ENCODE measurements at regions not wholly inside any gene's neighbourhood (a gene's known extent, or its start where the extent isn't known, plus 50 kb on each side); places are given as distances from the start of the nearest gene placed in this dataset.

GRCh38 chr9:88326936-88327335 lies 61.3 kb upstream of the SPIN1 start:
- WGBS, result 98% methylated on average over 2 of the region's 2 CpGs
- H3K36me3 ChIP-seq, result no peaks in the 10 kb centered on the region
- no peaks in the 10 kb centered on the region for H3K4me1 ChIP-seq (replicated peaks)
- H3K27me3 ChIP-seq (replicated peaks; ENCODE audit: insufficient read depth), result no peaks in the 10 kb centered on the region
- H3K27ac ChIP-seq, result no peak overlapping the region
- no peaks in the 10 kb centered on the region for H3K9me3 ChIP-seq
- intact Hi-C loops (cut with DNase I), result no loop called here
- H3K4me3 ChIP-seq, result no peak overlapping the region
- TF ChIP-seq POLR2AphosphoS5 (IDR thresholded peaks at IDR 0.05), result no peak
- TF ChIP-seq POLR2A (IDR thresholded peaks at IDR 0.05), result no peak
- TF ChIP-seq, protein P1, sequence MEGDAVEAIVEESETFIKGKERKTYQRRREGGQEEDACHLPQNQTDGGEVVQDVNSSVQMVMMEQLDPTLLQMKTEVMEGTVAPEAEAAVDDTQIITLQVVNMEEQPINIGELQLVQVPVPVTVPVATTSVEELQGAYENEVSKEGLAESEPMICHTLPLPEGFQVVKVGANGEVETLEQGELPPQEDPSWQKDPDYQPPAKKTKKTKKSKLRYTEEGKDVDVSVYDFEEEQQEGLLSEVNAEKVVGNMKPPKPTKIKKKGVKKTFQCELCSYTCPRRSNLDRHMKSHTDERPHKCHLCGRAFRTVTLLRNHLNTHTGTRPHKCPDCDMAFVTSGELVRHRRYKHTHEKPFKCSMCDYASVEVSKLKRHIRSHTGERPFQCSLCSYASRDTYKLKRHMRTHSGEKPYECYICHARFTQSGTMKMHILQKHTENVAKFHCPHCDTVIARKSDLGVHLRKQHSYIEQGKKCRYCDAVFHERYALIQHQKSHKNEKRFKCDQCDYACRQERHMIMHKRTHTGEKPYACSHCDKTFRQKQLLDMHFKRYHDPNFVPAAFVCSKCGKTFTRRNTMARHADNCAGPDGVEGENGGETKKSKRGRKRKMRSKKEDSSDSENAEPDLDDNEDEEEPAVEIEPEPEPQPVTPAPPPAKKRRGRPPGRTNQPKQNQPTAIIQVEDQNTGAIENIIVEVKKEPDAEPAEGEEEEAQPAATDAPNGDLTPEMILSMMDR (IDR thresholded peaks at IDR 0.05), result no peak
- DNase-seq (ENCODE audit: low spot score), result no peak

DNA sequence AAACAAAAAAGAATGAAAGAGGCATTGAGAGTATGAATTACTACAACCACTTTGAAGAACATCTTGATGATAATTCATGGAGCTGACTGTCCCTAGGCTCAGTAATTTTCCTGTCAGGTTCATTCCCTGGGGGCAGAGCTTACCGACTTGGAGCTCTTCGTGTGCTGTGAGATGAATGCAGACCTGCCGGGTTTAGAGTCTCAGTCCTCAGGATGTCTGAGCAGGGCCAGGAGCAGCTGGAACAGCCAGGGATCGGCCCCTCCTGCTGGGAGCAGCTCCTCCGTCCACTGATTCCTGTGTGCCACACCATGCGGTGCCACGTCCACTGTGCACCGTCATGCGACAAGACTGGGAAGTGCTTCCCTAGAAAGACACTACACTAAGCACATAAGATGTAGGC lies 62.2 kb upstream of the SPIN1 start:
- Histone ChIP-seq H3K9me3 (no peaks in the 10 kb centered on the region), H3K27ac (no peak overlapping the region), H3K27me3 (replicated peaks; ENCODE audit: insufficient read depth) (no peaks in the 10 kb centered on the region), H3K36me3 (no peaks in the 10 kb centered on the region), H3K4me3 (no peak overlapping the region), H3K4me1 (replicated peaks) (no peaks in the 10 kb centered on the region)
- no peak for DNase-seq (ENCODE audit: low spot score)
- intact Hi-C loops (cut with DNase I), result no loop called here
- 74% methylated on average over 9 of the region's 9 CpGs for WGBS
- TF ChIP-seq POLR2A (IDR thresholded peaks at IDR 0.05) (no peak), POLR2AphosphoS5 (IDR thresholded peaks at IDR 0.05) (no peak)
- TF ChIP-seq, protein P1 (IDR thresholded peaks at IDR 0.05), result no peak

GRCh38 chr9:88322906-88323566 lies 65.2 kb upstream of the SPIN1 start:
- 79% methylated on average over 4 of the region's 4 CpGs for WGBS
- DNase-seq (ENCODE audit: low spot score), result no peak
- intact Hi-C loops (cut with DNase I), result no loop called here

GRCh38 chr9:88321764-88322163 lies 66.5 kb upstream of the SPIN1 start:
- TF ChIP-seq POLR2AphosphoS5 (IDR thresholded peaks at IDR 0.05), result no peak
- TF ChIP-seq POLR2A (IDR thresholded peaks at IDR 0.05), result no peak
- TF ChIP-seq, protein P1 (IDR thresholded peaks at IDR 0.05), result no peak
- Histone ChIP-seq H3K27me3 (replicated peaks; ENCODE audit: insufficient read depth) (no peaks in the 10 kb centered on the region), H3K36me3 (no peaks in the 10 kb centered on the region), H3K9me3 (no peaks in the 10 kb centered on the region), H3K4me1 (replicated peaks) (no peaks in the 10 kb centered on the region), H3K27ac (no peak overlapping the region), H3K4me3 (no peak overlapping the region)
- 91% methylated on average over 4 of the region's 4 CpGs for WGBS
- DNase-seq (ENCODE audit: low spot score), result no peak
- intact Hi-C loops (cut with DNase I), result no loop called here

More at GRCh38 chr9:88322906-88323566, 65.2 kb upstream of the SPIN1 start:
- H3K27me3 ChIP-seq (replicated peaks; ENCODE audit: insufficient read depth), result no peaks in the 10 kb centered on the region
- no peaks in the 10 kb centered on the region for H3K4me1 ChIP-seq (replicated peaks)
- TF ChIP-seq POLR2AphosphoS5 (IDR thresholded peaks at IDR 0.05), result no peak
- TF ChIP-seq POLR2A (IDR thresholded peaks at IDR 0.05), result no peak
- TF ChIP-seq, protein P1 (IDR thresholded peaks at IDR 0.05), result no peak
- H3K9me3 ChIP-seq, result no peaks in the 10 kb centered on the region
- no peak overlapping the region for H3K4me3 ChIP-seq
- H3K27ac ChIP-seq, result no peak overlapping the region
- H3K36me3 ChIP-seq, result no peaks in the 10 kb centered on the region

- no peaks in the 10 kb centered on the region for H3K9me3 ChIP-seq
- TF ChIP-seq POLR2A (IDR thresholded peaks at IDR 0.05) (no peak), POLR2AphosphoS5 (IDR thresholded peaks at IDR 0.05) (no peak)
- TF ChIP-seq, protein P1 (IDR thresholded peaks at IDR 0.05), result no peak
- no peak overlapping the region for H3K4me3 ChIP-seq
- DNase-seq (ENCODE audit: low spot score), result no peak
- intact Hi-C loops (cut with DNase I), result no loop called here
- no peaks in the 10 kb centered on the region for H3K27me3 ChIP-seq (replicated peaks; ENCODE audit: insufficient read depth)
- H3K27ac ChIP-seq, result no peak overlapping the region
- 94% methylated on average over 11 of the region's 11 CpGs for WGBS
- no peaks in the 10 kb centered on the region for H3K4me1 ChIP-seq (replicated peaks)
- H3K36me3 ChIP-seq, result no peaks in the 10 kb centered on the region
Measured at GRCh38 chr9:88320748-88321415, 67.4 kb upstream of the SPIN1 start.
